ENCODE measurements at regions not wholly inside any gene's neighbourhood (a gene's known extent, or its start where the extent isn't known, plus 50 kb on each side); places are given as distances from the start of the nearest gene placed in this dataset.
"Not testable (repeated sequence)": the region's sequence is repeated elsewhere in the genome, so short reads cannot be mapped to it uniquely, and the experiment has no call there.

DNA sequence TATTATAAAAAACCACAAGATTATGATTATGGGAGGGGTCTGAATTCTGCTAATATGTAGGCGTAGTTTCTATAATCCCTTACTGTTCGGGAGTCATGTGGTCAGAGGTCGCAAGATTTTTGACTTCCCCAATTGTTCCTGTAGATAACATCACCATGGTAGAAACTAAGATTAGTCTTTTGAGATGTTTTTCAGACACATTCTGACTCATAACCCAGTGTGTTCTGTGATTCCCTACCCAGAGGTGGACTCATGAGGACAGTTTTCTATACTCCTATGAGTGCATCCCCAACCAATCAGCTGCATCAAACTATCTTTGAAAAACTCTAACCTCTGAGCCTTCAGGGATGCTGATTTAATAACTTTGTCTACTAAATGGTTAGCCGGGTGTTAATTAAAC lies 175.5 kb downstream of the RFPL4B start:
- DNase-seq = no peak

DNA sequence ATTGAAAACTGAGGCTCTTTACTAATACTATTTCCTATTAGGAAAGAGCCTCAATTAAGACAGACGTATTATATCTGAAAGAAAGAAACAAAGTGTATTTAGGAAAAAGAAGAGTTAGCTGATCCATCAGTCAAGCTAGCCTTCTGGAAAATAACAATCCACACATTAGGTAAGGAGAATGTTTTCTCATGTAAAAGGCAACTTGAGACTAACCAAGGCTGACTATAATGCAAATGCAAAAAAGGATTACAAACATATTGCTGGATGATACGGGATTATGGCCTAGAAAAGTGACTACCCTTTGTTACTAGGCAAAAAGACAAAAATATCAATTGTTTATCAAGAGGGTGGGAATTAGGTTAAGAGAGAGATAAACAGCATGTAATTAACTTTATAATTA lies 176.9 kb downstream of the RFPL4B start:
- DNase-seq = no peak

DNA sequence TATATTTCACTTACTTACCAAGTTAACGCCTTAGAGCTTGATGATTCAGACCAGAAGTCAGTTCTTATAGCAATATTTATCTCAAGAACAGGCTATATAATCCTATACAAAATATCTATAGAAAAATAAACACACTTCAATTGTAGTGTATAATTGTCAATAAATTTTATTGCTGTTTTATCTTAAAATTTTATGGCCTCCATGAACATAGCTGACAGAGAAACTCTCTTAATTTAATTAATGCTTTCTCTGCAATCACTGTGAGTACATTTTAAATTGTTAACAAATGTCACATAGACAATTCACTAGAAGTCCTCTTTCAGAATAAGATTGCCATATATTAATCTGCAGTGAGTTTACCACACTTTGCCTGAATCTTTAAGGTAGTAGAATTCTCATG lies 178.6 kb downstream of the RFPL4B start:
- no peak for DNase-seq

DNA sequence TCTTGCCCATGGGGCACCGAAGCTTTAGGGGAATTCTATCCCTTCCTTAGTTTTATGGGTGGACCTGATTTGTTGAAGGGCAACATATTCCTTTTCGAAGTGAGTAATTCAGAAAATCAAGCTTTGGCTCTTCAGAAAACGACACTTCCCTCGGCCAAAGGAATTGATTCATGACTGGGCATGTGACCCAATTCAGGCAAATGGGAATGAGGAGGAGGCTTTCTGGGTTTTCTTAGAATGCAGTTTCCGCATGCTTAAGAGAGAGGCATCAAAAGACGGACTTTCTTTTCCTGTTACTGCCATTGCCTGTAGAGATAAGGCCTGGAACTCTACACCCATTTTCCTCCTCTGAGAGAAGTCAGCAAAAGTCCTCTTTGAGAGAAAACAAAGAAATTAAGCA lies 179.5 kb downstream of the RFPL4B start:
- DNase-seq = no peak

DNA sequence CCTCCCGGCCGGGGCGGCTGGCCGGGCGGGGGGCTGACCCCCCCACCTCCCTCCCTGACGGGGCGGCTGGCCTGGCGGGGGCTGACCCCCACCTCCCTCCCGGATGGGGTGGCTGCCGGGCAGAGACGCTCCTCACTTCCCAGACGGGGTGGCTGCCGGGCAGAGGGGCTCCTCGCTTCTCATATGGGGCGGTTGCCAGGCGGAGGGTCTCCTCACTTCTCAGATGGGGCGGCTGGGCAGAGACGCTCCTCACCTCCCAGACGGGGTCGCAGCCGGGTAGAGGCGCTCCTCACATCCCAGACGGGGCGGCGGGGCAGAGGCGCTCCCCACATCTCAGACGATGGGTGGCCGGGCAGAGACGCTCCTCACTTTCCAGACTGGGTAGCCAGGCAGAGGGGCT lies 181.2 kb downstream of the RFPL4B start:
- not testable (repeated sequence) for DNase-seq

DNA sequence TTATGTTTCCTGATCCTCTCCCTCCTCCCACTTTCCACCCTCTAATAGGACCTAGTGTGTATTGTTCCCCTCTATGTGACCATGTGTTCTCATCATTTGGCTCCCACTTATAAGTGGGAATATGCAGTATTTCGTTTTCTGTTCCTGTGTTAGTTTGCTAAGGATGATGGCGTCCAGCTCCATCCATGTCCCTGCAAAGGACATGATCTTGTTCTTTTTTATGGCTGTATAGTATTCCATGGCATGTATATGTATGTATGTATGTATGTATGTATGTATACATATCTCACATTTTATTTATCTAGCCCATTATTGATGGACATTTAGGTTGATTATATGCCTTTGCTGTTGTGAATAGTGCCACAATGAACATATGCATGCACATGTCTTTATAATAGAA lies 188.7 kb downstream of the RFPL4B start:
- no peak for DNase-seq

DNA sequence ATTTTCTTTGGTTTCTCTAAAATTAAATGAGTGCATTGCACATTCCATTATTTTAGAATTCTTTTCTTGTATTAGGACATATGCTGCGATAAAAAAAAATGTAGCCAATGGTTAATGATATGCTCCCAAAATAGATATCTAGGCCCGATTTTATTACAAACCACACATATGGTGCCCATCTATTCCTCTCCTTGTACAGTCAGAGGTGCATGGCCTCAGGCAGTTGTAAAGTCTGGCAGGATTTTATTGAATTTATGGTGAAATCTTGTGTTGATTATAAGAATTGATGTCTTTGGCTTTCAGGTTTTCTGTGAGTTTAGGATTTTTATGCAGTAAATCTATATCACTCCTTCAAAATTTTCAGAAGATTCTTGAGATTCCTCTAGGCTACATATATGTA lies 192.2 kb downstream of the RFPL4B start:
- DNase-seq = peak; percentile 16

DNA sequence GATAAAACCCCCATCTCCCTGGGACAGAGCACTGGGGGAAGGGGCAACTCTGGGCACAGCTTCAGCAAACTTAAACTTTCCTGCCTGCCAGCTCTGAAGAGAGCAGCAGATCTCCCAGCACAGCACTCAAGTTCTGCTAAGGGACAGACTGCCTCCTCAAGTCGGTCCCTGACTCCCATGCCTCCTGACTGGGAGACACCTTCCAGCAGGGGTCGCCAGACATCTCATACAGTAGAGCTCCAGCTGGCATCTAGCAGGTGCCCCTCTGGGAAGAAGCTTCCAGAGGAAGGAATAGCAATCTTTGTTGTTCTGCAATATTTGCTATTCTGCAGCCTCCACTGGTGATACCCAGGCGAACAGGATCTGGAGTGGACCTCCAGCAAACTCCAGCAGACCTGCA lies 194.7 kb downstream of the RFPL4B start:
- not testable (repeated sequence) for DNase-seq

DNA sequence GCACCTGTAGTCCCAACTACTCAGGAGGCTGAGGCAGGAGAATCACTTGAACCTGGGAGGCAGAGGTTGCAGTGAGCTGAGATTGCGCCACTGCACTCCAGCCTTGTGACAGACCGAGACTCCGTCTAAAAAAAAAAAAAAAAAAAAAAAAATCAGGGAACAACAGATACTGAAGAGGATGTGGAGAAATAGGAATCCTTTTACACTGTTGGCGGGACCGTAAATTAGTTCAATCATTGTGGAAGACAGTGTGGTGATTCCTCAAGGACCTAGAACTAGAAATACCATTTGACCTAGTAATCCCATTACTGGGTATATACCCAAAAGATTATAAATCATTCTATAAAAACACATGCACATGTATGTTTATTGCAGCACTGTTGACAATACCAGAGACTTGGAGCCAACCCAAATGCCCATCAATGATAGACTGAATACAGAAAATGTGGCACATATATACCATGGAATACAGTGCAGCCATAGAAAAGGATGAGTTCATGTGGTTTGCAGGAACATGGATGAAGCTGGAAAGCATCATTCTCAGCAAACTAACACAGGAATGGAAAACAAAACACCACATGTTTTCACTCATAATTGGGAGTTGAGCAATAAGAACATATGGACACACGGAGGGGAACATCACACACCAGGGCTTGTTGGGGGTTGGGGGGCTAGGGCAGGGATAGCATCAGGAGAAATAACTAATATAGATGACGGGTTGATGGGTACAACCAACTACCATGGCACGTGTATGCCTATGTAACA lies 200.4 kb downstream of the RFPL4B start:
- DNase-seq = peak; percentile 12

DNA sequence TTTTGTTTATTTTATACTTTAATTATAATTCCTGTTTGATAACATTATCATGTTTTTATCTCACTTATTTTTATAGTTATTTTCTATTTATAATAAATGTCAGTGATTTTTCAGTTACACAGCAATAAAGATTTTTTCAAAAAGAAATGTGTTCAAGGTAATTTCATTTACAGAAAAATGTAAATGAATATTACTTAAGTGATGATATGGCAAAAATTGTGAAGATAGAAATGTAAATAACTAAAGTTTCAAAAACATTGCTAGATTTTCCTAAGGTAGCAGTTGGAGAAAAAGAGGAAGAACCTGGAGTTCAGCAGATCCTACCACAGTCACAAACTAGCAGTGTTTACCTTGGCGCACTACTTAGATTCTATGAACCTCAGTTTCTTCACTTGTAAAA lies 202.6 kb downstream of the RFPL4B start:
- no peak for DNase-seq

DNA sequence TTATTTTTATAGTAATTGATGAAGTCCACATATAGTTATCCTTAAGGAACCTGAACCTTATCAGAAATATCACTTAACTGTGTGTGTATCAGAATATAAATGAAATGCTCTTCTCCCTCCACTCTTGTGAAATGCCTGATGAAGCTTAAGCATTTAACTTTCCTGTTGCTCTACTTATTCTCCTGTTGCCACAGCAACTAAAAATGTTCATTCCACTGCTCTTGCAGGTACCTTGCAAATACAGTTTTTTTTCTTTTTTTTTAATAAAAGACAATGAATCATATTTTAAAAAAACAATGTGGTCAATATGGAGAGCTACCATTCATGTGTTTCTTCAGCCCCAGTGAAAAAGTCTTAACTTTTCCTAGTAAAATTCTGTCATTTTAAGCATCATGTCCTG lies 210.3 kb downstream of the RFPL4B start:
- DNase-seq = no peak

DNA sequence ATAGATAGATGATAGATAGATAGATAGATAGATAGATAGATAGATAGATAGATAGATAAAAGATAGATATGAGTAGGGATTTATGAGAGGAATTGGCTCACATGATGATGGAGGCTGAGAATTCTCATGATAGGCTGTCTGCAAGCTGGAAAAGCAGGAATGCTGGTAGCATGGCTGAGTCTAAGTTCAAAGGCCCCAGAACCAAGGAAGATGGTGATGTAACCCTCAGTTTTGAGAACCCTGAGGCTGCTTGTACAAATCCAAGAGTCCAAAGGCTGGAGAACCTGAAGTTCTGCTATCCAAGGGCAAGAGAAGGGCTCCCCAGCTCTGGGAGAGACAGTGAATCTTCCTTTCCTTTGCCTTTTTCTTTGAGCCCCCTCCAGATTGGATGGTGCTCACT lies 210.8 kb downstream of the RFPL4B start:
- DNase-seq = no peak

DNA sequence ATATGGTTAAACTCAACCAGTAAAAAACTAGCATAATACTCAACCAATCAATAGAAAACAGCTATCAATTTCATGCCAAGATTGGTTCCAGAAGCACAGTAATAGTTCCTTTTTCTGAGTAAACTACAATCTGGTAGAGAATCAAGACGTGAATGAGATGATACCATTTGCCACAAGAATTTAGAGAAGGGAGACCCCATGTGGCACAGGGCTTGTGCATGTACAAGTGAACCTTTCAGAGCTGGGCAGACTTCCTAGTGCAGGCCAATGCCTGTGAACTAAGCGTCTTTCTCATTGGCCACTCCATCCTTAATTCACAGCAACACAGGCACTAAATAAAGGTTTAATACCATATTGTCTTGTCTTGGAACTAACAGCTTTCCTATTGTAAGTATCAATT lies 213.5 kb downstream of the RFPL4B start:
- DNase-seq = no peak

DNA sequence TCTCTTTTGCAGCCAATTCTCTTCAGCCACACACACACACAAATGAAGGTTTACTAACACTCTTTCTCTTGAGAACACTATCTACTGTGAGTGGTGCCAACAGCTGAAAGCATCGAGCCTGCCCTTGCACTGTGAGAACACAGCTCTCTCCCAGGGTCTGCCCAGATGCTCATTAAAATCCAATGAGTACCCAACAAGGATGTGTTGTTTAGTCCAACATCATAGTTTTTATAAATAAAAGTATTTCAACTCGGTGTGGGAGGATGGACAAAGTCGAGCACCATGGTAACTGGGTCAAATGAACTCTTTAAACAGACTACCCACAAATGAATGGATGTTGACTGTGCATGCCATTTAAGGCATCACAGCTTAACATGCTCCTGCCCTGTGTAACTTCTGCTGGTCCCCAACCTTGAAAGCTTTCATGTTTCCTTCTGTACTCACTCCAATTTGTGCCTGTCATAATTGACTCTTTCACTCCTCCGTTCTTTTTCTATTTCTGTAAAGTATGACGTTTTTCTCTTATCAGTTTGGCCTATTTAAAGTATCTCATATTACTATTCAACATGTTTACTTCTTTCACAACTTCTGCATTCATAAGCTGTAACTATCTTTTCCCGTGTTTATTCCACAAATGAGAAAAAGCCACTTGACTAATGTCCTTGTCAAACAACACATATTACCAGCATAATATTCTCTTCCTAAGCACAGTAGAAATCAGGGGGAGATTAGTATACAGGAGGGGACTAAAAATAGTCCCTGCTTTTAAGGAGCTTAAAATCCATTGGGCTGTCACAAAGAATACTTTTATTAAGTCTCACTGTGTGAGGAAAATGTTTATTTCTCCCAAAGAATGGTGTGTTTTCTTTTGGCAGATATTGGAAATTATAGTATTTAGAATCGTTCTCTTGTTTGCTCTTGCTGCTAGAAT lies 215.4 kb downstream of the RFPL4B start:
- no peak for DNase-seq

DNA sequence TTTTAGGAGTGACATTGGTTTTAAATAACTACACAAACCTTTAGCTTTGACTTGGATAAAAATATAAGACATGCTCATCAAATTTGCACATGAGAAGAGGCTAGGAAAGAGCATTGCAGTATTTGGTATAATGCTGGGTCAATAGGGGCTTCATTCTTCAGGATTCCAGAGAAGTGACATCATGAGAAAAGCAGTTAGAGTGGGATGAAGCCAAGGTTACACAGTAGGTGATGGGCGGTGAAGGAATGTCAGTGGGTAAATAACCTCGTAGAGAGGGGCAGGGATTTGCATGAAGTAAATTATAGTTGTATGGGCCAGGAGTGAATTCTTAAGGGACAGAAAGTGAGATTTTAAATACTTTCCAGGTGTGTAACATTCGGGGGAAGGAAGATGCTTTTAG lies 216.2 kb downstream of the RFPL4B start:
- DNase-seq = no peak

DNA sequence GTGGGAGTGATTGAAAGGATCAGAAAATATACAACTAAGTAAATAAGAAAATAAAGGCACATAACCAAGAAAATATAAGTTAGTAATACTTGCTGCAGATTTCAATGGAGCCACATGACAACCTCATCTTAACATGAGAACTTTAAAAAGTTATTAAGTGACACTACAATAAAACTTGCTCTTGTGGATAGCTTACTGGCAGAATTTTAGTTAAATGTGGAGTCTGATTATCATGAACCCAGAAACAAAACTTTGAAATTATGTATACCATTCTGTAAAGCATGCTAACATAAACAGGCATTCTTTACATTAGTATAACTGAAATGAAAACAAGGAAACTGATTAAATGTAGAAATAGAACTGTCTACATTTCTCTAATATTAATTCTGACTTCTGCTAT lies 220.9 kb downstream of the RFPL4B start:
- no peak for DNase-seq

DNA sequence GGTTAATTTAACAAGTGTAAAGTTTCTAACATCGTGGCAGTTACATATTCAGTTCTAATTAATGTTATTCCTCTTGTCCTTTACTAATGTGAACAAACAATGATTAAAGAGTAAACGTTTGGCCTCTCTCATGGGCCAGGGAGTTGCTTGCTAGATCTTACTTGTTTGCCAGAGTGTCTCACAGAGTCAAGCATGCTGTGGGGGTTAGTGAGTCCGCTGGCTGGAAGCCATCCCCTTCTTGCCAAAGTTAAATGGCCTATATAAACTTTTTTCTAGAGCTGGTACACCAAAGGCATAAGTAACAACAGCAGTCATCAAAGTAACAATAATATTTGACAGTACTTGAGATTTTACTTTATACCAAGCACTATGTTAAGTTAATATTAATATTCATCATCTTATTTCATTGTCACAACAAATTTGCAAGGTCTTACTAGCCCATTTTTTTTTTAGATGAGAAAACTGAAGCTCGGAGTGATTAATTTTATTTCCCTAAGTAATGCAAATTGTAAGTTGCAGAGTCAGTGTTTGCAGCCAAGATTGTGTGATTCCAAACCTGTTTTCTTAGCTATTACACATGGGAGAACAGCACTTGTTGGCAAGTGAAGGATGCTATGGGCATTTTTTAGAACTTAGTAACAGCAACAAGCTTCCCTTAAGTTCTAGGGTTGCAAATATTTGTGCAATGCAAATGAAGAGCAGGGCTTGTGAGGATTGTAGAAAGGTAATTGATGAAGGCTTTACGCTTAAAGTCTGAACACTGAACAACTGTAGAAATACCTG lies 224.5 kb downstream of the RFPL4B start:
- DNase-seq = no peak

DNA sequence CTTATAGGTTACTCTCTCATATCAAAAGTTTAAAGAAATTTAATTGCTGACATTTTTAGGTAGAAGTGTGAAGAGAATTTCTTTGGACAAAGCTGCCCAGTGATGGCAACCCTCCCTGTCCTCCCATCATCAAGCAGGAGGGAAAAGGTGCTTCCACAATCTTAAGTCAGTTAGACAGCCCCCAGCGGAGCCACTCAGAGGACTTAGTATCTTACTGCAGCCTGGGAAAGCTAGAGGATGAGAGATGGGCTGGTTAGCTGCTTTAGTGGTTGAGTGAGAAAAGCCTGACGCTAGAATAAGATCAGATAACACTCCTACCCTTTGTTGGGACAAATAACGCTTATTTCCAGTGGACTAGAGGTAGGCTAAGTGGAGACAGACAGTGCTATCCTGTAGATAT lies 227.1 kb downstream of the RFPL4B start:
- DNase-seq = no peak

DNA sequence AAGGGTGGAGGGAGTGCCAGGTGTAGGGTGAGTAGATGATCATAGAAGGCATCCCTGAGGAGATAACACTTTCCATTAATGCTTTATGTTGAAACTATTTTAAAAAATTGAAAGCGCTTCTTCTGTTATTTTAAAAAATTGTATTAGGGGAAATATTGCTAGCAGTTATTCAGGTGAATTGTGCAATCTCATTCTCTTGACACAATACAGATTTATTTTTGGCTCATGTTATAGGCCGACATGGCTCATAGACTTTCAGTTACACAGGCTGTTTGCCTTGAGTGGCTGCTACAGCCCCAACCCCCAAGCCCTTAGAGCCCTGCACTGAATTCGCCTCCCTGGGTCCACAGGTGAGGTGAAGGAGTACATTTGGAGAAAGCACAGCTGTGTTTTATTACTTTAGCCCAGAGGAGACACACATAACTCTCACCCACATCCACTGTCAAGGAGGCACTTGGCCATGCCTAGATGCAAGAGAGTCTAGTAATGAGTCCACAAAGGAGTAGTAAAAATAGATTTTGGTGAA lies 228.2 kb downstream of the RFPL4B start:
- DNase-seq = no peak

DNA sequence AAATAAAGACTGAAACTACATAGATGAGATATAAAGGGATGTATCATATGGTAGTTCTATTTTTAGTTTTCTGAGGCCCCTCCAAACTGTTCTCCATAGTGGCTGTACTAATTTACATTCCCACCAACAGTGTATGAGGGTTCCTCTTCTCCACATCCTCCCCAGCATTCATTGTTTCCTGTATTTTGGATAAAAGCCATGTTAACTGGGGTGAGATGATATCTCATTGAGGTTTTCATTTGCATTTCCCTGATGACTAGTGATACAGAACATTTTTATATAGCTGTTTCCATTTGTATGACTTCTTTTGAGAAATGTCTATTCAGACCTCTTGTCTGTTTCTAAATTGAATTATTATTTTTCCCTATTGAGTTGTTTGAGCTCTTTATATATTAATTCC lies 229.3 kb downstream of the RFPL4B start:
- no peak for DNase-seq

DNA sequence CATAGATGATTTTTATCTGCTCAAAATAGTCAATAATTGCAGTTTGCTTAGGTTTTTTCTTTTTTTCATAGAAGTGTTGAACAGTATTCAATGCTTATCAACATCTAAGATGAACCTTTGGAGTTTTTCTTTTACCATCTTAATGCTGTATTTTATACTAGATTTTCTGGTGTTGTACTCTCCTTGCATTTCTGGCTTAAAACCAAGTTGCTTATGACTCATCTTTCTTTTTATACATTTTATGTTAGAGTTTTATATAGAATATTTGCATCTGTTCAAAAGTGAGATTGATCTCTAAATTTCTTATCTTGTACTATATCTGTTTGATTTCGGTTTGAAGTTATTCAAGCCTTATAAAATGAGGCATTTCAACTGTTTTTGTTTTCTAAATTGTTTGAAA lies 232.5 kb downstream of the RFPL4B start:
- DNase-seq = no peak

DNA sequence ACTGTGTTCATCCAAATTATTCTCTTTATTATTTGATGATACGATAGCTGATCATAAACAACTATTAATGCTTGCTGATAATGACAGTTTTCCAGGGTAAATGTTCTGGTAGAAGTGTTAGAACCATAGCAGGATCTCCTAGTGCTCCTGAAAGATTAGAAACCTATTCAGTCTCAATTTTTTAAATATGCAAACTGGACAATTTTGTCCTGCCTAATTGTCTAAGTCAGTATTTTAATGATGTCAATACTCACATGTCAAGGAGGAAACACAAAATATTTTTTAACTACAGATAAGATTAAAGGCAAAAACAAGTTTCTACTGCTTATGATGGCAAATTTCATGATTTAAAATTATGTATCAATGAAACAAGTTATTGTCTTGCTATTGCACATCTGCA lies 233.9 kb downstream of the RFPL4B start:
- DNase-seq = no peak

DNA sequence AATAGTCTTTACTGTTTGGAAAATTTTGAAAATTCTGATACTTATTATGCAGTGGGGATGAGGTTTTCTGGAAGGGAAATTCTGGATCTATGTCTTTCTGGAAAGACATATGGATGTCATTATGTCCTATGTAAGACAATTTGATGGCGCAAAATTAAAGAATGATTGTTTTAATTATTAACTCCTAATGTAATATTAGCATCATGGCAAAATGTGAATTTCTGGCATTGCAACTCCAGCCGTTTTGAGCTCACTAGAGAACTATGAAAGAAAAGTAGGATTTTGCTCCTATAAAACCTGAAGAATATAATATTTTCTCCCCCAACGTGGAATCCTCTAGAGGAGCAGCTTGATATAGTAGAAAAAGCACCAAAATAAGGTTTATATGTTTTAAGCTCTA lies 243.2 kb downstream of the RFPL4B start:
- DNase-seq = no peak

Measured in DMS 273 treated with DMSO at 0.1 percent for 48 hours (cell line).